ENCODE measurements at regions not wholly inside any gene's neighbourhood (a gene's known extent, or its start where the extent isn't known, plus 50 kb on each side); places are given as distances from the start of the nearest gene placed in this dataset.

DNA sequence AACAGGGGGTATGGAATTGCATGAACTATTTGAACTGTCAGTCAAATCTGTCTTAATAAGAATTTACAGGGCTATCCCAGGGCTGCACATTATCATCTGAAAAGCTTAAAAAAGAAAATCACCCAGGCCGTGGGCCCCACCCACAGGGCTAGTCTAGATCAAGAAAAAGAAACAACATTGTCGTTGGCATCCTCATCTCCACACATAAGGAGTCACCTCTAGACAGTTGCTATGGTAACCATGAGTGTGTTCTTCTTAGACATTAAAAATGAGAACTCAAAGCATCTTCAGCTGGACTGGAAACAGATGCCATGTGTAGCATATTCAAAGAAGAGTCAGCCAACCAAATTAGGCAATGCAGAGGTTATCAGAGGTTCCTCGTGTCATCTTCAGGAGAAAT is 72.3 kb upstream of the CPO start:
- no peak overlapping the region for H3K4me3 ChIP-seq (replicated peaks; ENCODE audit: low read depth, low read length)
- no peak for DNase-seq (ENCODE audit: low read depth)
- TF ChIP-seq, protein P1, sequence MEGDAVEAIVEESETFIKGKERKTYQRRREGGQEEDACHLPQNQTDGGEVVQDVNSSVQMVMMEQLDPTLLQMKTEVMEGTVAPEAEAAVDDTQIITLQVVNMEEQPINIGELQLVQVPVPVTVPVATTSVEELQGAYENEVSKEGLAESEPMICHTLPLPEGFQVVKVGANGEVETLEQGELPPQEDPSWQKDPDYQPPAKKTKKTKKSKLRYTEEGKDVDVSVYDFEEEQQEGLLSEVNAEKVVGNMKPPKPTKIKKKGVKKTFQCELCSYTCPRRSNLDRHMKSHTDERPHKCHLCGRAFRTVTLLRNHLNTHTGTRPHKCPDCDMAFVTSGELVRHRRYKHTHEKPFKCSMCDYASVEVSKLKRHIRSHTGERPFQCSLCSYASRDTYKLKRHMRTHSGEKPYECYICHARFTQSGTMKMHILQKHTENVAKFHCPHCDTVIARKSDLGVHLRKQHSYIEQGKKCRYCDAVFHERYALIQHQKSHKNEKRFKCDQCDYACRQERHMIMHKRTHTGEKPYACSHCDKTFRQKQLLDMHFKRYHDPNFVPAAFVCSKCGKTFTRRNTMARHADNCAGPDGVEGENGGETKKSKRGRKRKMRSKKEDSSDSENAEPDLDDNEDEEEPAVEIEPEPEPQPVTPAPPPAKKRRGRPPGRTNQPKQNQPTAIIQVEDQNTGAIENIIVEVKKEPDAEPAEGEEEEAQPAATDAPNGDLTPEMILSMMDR (IDR thresholded peaks at IDR 0.05; ENCODE audit: low read length, missing control alignments), result no peak

DNA sequence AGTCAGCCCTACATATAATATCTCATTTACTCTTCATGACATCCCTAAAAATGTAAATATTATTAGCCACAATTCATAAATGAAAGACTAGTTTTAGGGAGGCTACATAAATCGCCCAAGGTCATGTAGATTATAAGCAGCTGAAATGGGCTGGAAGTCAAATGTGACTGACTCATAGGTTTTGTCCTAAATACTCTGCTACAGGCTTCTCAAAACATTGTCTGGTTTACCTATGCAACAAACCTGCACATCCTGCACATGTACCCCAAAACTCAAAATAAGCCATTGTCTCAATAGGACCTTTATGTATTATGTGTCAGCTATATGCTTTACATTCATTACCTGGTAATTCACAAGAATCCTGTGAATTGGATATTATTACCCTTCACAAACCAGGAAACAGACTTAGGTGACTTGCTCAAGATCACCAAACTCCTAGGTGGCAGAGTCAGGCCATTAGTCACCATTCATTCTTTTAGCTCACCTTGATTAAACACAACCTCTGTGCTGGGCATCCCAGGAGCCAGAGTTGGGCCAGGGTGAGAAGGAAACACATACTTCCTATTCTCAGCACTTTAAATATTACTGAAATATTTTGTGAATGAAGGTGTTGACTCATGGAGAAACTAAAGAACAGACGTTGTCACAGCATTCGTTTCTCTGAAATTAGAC is 69.4 kb upstream of the CPO start:
- no peak for DNase-seq (ENCODE audit: low read depth)
- TF ChIP-seq, protein P1 (IDR thresholded peaks at IDR 0.05; ENCODE audit: low read length, missing control alignments), result no peak
- no peak overlapping the region for H3K4me3 ChIP-seq (replicated peaks; ENCODE audit: low read depth, low read length)

DNA sequence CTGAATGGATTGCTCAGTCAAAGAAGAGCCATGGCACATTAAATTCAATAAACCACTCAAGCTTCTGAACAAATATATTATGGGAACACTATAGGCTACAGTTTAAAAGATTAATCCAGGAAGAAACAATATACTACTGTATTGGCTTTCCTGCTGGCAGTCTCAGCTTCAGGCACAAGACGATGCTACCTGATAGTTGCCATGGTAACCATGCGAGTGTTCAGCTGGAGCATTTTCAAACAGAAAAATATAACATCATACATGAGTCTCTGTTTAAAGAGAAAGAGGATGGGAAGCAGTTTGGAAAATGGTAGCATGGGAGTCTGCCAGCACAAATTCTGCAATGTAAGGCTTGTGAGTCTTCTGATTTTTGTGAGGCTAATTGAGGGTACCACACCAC is 65.9 kb upstream of the CPO start:
- no peak for DNase-seq (ENCODE audit: low read depth)
- TF ChIP-seq, protein P1 (IDR thresholded peaks at IDR 0.05; ENCODE audit: low read length, missing control alignments), result no peak
- H3K4me3 ChIP-seq (replicated peaks; ENCODE audit: low read depth, low read length), result no peak overlapping the region

DNA sequence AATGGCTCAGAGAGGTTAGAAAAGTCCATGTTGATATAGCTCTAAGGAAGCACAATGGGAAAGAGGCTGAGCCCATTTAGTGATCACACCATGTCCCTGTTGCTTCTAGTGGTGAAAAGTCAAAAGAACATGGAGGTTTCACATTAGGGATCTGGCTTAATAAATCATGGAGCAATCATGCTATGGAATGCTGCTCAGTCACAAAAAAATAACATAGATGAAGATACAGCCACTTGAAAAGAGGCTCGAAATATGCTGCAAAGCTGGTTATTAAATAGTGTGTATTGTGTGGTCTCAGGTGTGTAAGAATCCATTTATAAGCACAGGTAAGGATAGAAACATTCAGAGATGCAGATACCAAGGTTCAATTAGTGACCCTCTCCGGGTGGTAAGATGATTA is 63.6 kb upstream of the CPO start:
- DNase-seq (ENCODE audit: low read depth), result no peak
- TF ChIP-seq, protein P1 (IDR thresholded peaks at IDR 0.05; ENCODE audit: low read length, missing control alignments), result no peak
- no peak overlapping the region for H3K4me3 ChIP-seq (replicated peaks; ENCODE audit: low read depth, low read length)

DNA sequence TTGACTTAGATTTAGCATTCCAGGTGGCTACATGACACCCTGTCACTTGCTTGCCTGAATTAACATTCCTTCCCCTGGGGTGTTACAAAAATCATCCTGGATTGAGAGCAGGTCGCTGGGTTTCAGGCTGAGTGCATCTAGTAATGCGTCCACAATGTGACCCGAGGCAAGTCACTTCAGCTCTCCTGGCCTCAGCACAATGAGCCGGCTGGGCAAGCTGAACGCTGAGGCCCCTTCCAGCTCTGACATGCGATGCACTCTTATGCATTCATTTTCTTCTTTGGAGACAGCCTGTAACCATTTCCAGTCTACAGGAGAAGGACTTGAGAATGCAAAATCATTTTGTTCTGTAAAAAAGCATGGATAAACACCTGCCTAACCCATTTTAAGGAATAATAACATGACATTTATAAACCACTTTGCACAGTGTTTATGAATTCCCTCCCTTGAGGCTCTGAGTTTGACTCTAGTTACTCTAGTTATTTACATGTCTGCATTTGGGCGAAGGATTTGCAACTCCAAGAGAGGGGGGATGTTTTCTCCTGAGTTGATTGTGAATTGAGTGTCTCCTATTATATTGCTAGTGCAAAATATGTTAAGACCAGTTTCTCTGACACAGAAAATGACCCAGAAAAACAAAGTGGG is 63.0 kb upstream of the CPO start:
- DNase-seq (ENCODE audit: low read depth), result no peak
- TF ChIP-seq, protein P1 (IDR thresholded peaks at IDR 0.05; ENCODE audit: low read length, missing control alignments), result no peak
- no peak overlapping the region for H3K4me3 ChIP-seq (replicated peaks; ENCODE audit: low read depth, low read length)

DNA sequence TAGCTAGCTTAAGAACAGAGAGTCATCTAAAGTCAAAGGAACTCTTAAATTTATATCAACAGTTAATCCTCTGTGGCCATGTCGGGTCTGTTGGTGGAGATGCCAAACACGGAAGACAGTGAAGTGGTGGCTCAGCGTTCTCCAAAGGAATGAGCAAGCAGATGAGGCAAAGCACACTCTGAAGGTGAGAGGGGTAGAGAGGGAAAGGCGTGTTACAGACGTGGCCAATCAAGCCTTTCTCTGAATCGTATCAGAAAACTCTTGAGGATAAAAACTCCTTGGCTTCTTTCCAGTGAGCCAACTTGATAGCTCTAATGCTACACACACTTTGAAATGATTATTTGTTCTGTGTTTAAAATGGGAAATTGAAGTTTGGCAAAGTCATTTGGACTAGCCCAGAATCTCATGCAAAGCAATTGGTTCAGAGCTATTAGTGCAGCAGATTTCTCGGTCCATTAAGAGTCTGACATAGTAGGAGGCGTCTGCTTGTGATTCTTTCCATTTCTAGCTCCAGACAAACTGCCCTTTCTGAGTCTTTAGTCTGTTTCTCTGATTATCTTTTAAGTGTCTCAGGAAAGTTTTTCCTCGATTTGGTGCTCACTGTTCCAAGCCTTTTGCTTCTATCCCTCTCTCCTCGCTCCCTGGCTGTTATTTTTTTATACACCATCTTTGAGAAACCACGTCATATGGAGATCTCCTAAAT is 57.5 kb upstream of the CPO start:
- no peak overlapping the region for H3K4me3 ChIP-seq (replicated peaks; ENCODE audit: low read depth, low read length)
- no peak for DNase-seq (ENCODE audit: low read depth)
- TF ChIP-seq, protein P1 (IDR thresholded peaks at IDR 0.05; ENCODE audit: low read length, missing control alignments), result no peak
